Neural cell (in vitro differentiated cells): ENCODE measurements at regions not wholly inside any gene's neighbourhood (a gene's known extent, or its start where the extent isn't known, plus 50 kb on each side); places are given as distances from the start of the nearest gene placed in this dataset.

Experiments
- H2AFZ ChIP-seq: fragments of 200-600, 300-800 bp; sonication (generic), shearing (Covaris generic); 2 replicates; pipeline ENCODE4 v1.6.0; 2014; ENCODE audit warnings: low read depth, mild to moderate bottlenecking, antibody characterized with exemption, low read length, moderate library complexity
- H3F3A ChIP-seq: fragments of 200-600 bp; shearing (Covaris generic); 2 replicates; pipeline ENCODE4 v1.6.1; 2016; ENCODE audit warnings: mild to moderate bottlenecking, moderate library complexity, mixed read lengths, antibody characterized with exemption, low read length; ENCODE audit not compliant: insufficient read depth, poor library complexity, severe bottlenecking
- H3K27ac ChIP-seq: fragments of 200-600, 300-800 bp; sonication (generic), shearing (Covaris generic); 2 replicates; pipeline ENCODE4 v1.5.1; 2014; ENCODE audit warnings: mild to moderate bottlenecking, low read length, moderate library complexity
- H3K27me3 ChIP-seq: fragments of 300-800, 200-600 bp; sonication (generic), shearing (Covaris generic); 2 replicates; pipeline ENCODE4 v1.6.0; 2014; ENCODE audit warnings: mild to moderate bottlenecking, low read depth, low read length, moderate library complexity; ENCODE audit not compliant: insufficient read depth
- H3K36me3 ChIP-seq: fragments of 300-800, 200-600 bp; sonication (generic), shearing (Covaris generic); 2 replicates; pipeline ENCODE4 v1.5.1; 2014; ENCODE audit warnings: mild to moderate bottlenecking, antibody characterized with exemption, low read length, moderate library complexity; ENCODE audit not compliant: insufficient read depth
- H3K4me2 ChIP-seq: fragments of 300-800, 200-600 bp; sonication (generic), shearing (Covaris generic); 2 replicates; pipeline ENCODE4 v1.6.0; 2014; ENCODE audit warnings: mild to moderate bottlenecking, low read length
- H3K4me3 ChIP-seq: fragments of 300-800, 200-600 bp; sonication (generic), shearing (Covaris generic); 2 replicates; pipeline ENCODE4 v1.5.1; 2014; ENCODE audit warnings: mild to moderate bottlenecking, low read length, moderate library complexity
- H3K79me2 ChIP-seq: fragments of 200-600 bp; shearing (Covaris generic); replicated peaks from 2 replicates; pipeline ENCODE4 v1.6.0; 2014; ENCODE audit warnings: mild to moderate bottlenecking, low read length, moderate library complexity; ENCODE audit not compliant: insufficient read depth
- H3K9ac ChIP-seq: fragments of 300-800, 200-600 bp; sonication (generic), shearing (Covaris generic); 2 replicates; pipeline ENCODE4 v1.6.1; 2016; ENCODE audit warnings: mild to moderate bottlenecking, low read length, mixed read lengths
- H3K9me2 ChIP-seq: fragments of 200-600 bp; shearing (Covaris generic); 2 replicates; pipeline ENCODE4 v1.6.1; 2016; ENCODE audit warnings: mild to moderate bottlenecking, low read length, mixed read lengths; ENCODE audit not compliant: insufficient read depth
- H3K9me3 ChIP-seq: fragments of 200-600, 300-800 bp; sonication (generic), shearing (Covaris generic); 2 replicates; pipeline ENCODE4 v1.6.1; 2016; ENCODE audit warnings: mild to moderate bottlenecking, mixed run types, low read length, moderate library complexity, mixed read lengths
- H4K20me1 ChIP-seq: fragments of 200-600 bp; shearing (Covaris generic); 2 replicates; pipeline ENCODE4 v1.6.1; 2016; ENCODE audit warnings: mild to moderate bottlenecking, mixed run types; ENCODE audit not compliant: insufficient read depth
- EP300 ChIP-seq: fragments of 450-650 bp; conservative IDR thresholded peaks from 2 replicates; pipeline ENCODE4 v1.6.1; 2014; ENCODE audit warnings: antibody characterized with exemption, mild to moderate bottlenecking, moderate library complexity; ENCODE audit not compliant: poor library complexity, severe bottlenecking
- EZH2 ChIP-seq: fragments of 200-600, 300-800 bp; shearing (Covaris generic), sonication (generic); IDR thresholded peaks from 2 replicates; pipeline ENCODE4 v1.6.1; 2014; ENCODE audit warnings: antibody characterized with exemption, low read length, borderline replicate concordance, mild to moderate bottlenecking; ENCODE audit not compliant: insufficient read depth, poor library complexity, severe bottlenecking
- MXI1 ChIP-seq: fragments of 450-650 bp; conservative IDR thresholded peaks from 2 replicates; pipeline ENCODE4 v1.6.1; 2014; ENCODE audit warnings: antibody characterized with exemption, mild to moderate bottlenecking; ENCODE audit not compliant: poor library complexity, severe bottlenecking
- POLR2AphosphoS5 ChIP-seq: IDR thresholded peaks from 2 replicates; pipeline ENCODE4 v1.6.1; 2012
- RAD21 ChIP-seq: fragments of 450-650 bp; conservative IDR thresholded peaks from 2 replicates; pipeline ENCODE4 v1.6.1; 2014; ENCODE audit warnings: antibody characterized with exemption, mild to moderate bottlenecking, moderate library complexity
- SMC3 ChIP-seq: fragments of 450-650 bp; conservative IDR thresholded peaks from 2 replicates; pipeline ENCODE4 v1.6.1; 2014; ENCODE audit warnings: antibody characterized with exemption, mild to moderate bottlenecking, moderate library complexity; ENCODE audit not compliant: poor library complexity
- TAF1 ChIP-seq: IDR thresholded peaks from 2 replicates; pipeline ENCODE4 v1.6.1; 2012; ENCODE audit warnings: low read depth
- TF ChIP-seq, protein P1 (sequence below): fragments of 450-650 bp; IDR thresholded peaks from 2 replicates; pipeline ENCODE4 v1.5.1; 2014; ENCODE audit warnings: antibody characterized with exemption, mild to moderate bottlenecking, moderate library complexity; ENCODE audit not compliant: poor library complexity, severe bottlenecking
- TF ChIP-seq, protein P2 (sequence below): IDR thresholded peaks from 2 replicates; pipeline ENCODE4 v1.6.1; 2012; ENCODE audit warnings: borderline replicate concordance

- Histone ChIP-seq H3K9me3 (no peaks in the 10 kb centered on the region), H3K9me2 (no peaks in the 10 kb centered on the region), H2AFZ (no peak overlapping the region), H3K27me3 (no peaks in the 10 kb centered on the region), H3K4me3 (no peak overlapping the region), H3K27ac (no peak overlapping the region), H3K4me2 (no peak overlapping the region), H4K20me1 (no peaks in the 10 kb centered on the region), H3K9ac (no peak overlapping the region), H3F3A (no peaks in the 10 kb centered on the region), H3K79me2 (no peaks in the 10 kb centered on the region), H3K36me3 (no peaks in the 10 kb centered on the region)
- TF ChIP-seq EP300 (no peak), MXI1 (no peak), POLR2AphosphoS5 (no peak), RAD21 (no peak), TAF1 (no peak), EZH2 (no peak), SMC3 (no peak)
- TF ChIP-seq, protein P1, sequence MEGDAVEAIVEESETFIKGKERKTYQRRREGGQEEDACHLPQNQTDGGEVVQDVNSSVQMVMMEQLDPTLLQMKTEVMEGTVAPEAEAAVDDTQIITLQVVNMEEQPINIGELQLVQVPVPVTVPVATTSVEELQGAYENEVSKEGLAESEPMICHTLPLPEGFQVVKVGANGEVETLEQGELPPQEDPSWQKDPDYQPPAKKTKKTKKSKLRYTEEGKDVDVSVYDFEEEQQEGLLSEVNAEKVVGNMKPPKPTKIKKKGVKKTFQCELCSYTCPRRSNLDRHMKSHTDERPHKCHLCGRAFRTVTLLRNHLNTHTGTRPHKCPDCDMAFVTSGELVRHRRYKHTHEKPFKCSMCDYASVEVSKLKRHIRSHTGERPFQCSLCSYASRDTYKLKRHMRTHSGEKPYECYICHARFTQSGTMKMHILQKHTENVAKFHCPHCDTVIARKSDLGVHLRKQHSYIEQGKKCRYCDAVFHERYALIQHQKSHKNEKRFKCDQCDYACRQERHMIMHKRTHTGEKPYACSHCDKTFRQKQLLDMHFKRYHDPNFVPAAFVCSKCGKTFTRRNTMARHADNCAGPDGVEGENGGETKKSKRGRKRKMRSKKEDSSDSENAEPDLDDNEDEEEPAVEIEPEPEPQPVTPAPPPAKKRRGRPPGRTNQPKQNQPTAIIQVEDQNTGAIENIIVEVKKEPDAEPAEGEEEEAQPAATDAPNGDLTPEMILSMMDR, result no peak
- TF ChIP-seq, protein P2, sequence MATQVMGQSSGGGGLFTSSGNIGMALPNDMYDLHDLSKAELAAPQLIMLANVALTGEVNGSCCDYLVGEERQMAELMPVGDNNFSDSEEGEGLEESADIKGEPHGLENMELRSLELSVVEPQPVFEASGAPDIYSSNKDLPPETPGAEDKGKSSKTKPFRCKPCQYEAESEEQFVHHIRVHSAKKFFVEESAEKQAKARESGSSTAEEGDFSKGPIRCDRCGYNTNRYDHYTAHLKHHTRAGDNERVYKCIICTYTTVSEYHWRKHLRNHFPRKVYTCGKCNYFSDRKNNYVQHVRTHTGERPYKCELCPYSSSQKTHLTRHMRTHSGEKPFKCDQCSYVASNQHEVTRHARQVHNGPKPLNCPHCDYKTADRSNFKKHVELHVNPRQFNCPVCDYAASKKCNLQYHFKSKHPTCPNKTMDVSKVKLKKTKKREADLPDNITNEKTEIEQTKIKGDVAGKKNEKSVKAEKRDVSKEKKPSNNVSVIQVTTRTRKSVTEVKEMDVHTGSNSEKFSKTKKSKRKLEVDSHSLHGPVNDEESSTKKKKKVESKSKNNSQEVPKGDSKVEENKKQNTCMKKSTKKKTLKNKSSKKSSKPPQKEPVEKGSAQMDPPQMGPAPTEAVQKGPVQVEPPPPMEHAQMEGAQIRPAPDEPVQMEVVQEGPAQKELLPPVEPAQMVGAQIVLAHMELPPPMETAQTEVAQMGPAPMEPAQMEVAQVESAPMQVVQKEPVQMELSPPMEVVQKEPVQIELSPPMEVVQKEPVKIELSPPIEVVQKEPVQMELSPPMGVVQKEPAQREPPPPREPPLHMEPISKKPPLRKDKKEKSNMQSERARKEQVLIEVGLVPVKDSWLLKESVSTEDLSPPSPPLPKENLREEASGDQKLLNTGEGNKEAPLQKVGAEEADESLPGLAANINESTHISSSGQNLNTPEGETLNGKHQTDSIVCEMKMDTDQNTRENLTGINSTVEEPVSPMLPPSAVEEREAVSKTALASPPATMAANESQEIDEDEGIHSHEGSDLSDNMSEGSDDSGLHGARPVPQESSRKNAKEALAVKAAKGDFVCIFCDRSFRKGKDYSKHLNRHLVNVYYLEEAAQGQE, result no peak
Measured at GRCh38 chr2:138324068-138324771, 177.3 kb upstream of the SPOPL start.

- Histone ChIP-seq H2AFZ (no peak overlapping the region), H3K4me3 (no peak overlapping the region), H3K9me2 (no peaks in the 10 kb centered on the region), H3K27me3 (no peaks in the 10 kb centered on the region), H3K9me3 (no peaks in the 10 kb centered on the region), H3K36me3 (no peaks in the 10 kb centered on the region), H3K9ac (no peak overlapping the region), H3K4me2 (no peak overlapping the region), H3K79me2 (no peaks in the 10 kb centered on the region), H3K27ac (no peak overlapping the region), H4K20me1 (no peaks in the 10 kb centered on the region), H3F3A (no peaks in the 10 kb centered on the region)
- TF ChIP-seq, protein P1, result no peak
- no peak for TF ChIP-seq TAF1
- TF ChIP-seq, protein P2, result no peak
- TF ChIP-seq SMC3, result no peak
- TF ChIP-seq EZH2, result no peak
- TF ChIP-seq POLR2AphosphoS5, result no peak
- TF ChIP-seq EP300, result no peak
- TF ChIP-seq MXI1, result no peak
- TF ChIP-seq RAD21, result no peak
Measured at GRCh38 chr2:138327967-138328366, 173.6 kb upstream of the SPOPL start.
